Inferior parietal cortex (tissue), 1 donor: ENCODE measurements at regions not wholly inside any gene's neighbourhood (a gene's known extent, or its start where the extent isn't known, plus 50 kb on each side); places are given as distances from the start of the nearest gene placed in this dataset.
"Not testable (repeated sequence)": the region's sequence is repeated elsewhere in the genome, so short reads cannot be mapped to it uniquely, and the experiment has no call there.

Experiments
- DNase-seq: peaks from one replicate; pipeline ENCODE4 v3.0.0-alpha.2; 2016; ENCODE audit errors: extremely low spot score

DNA sequence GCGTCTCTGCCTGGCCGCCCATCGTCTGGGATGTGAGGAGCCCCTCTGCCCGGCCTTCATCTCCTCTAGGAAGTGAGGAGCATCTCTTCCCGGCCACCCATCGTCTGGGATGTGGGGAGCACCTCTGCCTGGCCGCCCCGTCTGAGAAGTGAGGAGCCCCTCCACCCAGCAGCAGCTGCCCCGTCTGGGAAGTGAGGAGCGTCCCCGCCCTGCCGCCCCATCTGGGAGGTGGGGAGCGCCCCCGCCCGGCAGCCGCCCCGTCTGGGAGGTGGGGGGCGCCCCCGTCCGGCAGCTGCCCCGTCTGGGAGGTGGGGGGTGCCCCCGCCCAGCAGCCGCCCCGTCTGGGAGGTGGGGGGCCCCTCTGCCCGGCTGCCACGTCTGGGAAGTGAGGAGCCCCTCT, 153.7 kb upstream of the MYRIP start:
- not testable (repeated sequence) for DNase-seq

DNA sequence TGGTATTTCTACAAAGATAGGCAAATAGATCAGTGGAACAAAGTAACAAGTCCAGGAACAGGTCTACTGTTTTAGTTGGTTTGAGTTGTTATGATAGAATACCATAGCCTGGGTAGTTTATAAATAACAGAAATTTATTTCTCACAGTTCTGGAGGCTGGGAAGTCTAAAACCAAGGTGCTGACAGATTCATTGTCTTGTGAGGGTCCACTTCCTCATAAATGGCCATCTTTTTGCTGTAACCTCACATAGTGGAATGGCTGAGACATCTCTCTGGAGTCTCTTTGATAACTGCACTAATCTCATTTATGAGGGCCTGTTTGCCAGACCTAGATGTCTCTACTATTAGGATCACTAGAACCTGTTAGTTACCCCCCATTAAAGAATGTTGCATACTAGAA, 152.3 kb upstream of the MYRIP start:
- no peak for DNase-seq

DNA sequence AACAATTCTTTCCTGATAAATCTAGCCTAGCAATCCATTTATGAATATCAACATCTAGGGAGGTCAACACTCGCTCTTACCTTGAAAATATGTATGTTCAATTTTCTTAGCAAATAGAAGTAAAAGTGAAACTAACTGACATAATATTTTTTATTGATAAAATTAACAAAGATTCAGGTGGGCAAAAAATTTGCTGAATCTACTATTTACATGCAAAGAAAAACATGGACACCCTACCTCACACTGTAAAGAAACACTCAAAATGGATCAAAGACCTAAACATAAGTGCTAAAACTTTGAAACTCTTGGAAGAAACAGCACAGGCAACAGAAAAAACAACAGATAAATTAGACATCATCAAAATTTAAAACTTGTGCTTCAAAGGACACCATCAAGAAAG, 151.6 kb upstream of the MYRIP start:
- DNase-seq = no peak

DNA sequence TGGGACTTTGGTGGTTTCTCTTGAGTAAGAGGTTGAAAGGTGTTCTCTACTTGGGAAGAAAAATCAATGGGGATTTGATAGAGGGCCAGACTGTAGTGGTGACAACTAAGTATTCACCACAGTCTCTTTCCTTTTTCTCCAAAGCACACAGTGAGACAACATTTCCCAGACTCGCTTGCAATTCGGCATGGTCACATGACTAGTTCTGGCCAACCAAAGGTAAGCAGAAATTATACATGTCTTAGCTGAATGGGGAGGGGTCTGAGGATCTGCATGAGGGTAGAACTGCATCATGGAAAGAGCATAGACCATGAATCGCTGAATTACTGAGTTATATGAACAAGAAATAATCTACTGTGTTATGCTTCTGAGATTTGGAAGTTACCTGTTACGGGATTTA, 144.5 kb upstream of the MYRIP start:
- DNase-seq = no peak

DNA sequence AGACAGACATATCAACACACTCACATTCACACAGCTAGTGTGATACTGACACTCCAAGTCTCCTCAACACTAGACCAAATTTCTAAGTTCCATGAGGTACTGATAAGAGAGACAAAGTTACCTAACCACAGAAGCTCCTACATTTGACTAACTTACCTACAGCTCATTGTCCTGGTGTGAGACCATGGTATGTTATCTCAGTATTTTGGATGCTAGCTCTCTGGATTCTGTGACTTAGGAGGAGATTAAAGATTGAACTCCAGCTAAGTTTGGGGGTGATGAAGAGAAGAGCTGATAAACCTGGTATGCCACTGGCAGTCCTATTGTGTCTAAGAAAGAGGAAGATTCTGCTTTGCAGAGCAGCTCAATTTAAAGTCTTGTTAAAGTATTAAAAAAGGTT, 144.0 kb upstream of the MYRIP start:
- no peak for DNase-seq

DNA sequence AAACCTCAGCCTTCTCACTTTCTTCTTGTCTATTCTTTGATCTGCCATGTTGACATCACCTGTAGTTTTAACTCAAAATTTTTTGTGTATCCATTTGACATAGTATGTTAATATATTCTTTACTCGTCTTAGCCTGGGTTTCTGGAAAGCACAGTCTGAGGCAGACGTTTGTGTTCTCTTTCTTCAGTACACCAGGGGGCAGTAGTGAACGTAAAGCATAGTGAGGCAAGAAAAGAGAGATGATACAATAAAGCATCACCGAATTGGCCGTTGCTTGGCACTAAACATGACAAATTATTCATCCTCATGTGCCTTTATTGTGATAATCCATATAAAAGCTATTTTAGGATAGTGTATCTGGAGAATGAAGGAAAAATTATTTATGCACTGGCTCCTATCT, 141.0 kb upstream of the MYRIP start:
- DNase-seq = peak; percentile 68

DNA sequence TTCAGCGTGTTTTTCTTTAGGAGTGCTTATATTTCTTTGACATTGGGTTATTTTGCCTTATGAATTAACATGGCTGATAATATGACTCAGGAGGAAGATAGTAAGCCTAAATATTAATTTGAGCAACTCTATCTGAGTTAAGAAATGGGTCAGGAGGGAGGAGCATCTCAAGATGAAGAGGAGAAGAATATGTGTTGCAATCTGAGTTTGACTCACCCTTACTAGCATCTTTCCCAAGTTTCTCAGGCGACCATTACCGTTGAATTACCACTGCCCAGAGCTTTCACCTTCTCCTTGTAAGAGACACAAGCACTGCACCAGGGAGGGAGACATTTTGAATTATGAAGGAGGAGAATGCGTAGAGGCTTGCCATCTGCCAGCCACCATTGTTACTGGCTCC, 138.3 kb upstream of the MYRIP start:
- no peak for DNase-seq

DNA sequence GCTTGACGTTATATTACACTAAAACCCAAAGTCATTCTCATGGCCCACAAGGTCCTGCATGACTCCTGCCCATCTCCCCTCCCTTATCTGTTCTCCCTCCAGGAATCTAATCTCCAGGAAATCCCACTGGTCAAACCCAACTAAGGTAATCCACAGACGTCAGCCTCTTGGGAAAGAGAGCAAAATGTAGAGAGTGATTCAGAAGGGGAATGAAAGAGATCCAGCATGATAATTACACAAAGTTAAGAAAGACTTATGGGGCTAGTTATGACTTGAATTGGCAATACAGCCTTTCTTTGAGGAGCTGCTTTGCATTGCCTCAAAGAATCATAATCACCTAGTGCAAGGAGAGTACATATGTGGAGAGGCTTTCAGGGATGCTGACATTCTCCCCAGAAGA, 137.8 kb upstream of the MYRIP start:
- no peak for DNase-seq

DNA sequence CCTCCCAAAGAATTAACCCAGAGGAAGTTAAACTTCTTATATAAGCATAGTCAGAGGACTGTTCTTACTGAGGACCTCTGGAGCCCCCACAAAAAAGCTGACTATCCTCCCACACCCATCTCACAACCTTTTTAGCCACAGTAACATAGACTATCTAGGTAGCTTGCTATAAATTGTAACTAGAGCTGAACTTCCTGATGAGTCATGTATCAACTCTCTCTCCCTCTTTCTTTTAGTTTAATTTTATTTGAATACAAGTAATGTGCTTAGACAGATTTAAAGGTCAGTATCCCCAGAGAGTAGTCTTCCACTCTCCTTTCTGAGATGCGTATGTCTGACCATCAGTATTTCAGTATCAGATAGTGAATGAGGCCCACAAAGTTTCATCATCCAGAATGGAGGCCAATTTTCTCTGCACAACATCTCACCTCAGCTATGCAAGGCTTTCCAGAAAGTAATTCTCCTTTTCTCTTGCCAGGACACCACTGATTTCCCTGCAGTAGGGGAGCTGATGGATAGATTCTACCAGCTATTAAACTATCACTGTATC, 104.0 kb upstream of the MYRIP start:
- DNase-seq = no peak

DNA sequence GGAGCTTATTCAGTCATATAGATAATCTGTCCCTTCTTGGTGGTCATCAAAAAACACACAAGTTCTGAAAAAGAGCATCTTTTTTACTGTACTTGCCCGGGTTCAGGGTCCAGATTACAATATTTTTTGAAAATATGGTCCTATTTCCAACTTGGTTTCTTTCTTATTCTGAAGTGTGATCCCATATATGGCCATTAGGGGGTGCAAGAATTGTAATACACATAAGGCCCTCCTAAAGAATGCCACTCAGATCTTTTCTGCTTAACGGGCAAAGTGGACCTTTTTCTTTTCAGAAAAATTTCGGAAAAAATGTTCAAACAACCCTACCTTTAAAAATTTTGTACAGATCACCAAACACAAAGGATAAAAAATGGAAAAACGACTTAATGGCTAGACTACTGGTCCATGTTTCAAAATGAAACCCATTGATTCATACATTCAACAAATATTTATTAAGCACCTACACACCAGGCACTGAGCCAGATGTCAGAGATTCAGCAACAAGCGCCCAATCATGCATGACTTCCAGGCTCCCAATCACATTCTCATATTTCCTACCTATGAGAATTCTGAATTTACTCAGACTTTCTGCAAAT, 102.0 kb upstream of the MYRIP start:
- DNase-seq = peak; percentile 45

DNA sequence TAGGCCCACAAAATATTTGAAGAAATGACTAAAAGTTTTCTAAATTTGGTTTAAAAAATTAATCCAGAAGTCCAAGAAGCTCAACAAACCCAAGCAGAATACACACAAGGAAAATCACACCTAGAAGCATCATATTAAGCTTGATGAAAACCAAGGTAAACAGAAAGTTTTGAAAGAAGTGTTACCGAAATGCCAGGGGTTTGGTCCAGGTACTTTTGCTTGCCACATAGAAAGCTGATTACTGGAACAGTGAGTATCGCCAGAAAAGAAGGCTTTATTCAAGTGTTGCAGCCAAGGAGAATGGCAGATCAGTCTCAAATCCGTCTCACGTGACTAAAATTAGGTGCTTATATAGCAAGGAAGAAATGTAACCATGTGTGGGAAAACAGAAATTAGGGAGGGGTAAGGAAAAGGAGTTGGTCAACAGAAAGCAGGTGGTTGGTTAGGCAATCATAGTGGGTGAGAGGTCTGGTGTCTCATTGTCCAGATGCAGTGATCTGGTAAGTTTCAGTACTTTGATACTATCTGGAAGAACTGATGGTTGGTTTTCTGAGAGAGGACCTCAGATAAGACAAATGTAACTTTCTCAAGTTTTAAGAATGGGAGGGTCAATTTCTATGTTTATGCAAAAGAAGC, 96.9 kb upstream of the MYRIP start:
- no peak for DNase-seq

DNA sequence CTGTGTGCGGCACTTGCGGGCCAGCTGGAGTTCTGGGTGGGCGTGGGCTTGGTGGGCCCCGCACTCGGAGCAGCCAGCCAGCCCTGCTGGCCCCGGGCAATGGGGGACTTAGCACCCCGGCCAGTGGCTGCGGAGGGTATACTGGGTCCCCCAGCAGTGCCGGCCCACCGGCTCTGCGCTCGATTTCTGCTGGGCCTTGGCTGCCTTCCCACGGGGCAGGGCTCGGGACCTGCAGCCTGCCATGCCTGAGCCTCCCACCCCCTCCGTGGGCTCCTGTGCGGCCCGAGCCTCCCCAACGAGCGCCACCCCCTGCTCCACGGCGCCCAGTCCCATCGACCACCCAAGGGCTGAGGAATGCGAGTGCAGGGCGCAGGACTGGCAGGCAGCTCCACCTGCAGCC, 96.1 kb upstream of the MYRIP start:
- not testable (repeated sequence) for DNase-seq

DNA sequence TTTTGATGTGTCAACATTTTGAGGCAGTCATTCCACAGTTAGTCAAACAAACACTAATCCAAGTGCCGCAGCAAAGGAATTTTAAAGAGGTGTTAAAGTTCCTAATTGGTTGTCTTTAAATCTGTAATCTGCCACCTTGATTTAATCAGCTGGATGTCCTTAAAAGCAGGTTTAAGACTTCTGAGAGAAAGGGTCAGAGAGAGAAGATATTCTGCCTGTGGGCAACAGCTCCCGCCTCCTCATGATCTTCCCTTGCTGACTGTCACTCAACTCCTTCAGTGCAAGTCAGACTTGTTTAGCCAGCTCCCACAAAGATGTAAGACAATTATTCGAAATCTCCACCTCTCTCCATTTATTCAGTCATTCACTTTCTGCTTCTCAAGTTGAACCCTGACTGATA, 92.6 kb upstream of the MYRIP start:
- DNase-seq = no peak

DNA sequence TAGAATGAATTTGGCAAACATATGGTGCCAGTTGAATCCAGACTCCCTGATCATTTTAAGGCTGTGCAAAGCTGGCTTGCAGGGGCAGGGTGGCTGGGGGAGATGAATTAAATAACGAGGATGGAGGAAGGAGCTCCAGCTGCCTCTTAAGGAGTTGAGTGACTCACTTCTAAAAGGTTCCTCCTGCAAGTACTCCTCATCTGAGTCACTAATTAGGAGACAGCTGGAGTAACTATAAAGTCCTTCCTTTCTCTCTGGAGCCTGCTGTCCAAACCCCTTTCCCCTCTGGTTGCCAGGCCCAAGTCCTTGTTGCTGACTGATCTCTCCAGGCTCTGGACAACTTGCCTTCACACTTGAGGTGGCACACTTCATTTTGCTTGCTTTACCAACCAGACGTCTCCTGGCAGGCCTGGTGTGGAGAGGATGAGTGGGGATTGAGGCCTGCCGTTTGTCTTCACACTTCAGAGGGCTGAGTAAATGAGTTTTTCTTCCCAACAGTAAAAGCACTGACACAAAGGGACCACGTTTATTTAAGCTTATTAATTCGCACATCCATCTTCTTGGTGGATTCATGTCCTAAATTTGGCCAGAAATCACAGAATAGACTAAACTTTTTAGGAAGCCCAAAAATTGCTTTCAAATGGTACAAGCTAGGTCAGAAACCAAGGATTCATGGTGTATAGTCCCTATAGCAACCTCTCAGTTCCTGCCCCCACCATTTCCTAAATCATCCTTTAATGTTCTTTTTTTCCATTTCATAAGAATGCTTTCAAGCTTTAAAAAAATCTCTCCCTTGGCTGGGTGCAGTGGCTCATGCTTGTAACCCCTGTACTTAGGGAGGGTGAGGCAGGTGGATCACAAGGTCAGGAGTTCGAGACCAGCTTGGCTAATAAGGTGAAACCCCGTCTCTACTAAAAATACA, 90.5 kb upstream of the MYRIP start:
- DNase-seq = no peak

DNA sequence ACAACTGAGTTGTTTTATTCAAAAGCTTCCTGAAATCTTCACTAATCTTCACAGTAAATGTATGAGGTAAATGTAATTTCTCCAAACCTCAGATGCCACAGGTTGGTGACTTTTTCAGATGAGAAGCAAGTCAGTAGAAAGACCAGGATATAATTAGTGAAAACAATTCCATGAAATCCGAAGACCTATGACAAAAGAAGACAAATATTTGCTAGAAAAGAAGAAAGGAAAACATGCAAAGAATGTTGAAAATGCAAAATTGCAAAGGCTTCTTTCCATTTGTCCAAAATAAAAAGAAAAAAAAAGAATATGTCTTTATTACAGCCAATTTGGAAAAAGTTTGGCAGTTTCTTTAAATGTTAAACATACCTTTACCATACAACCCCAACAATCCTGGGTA, 88.3 kb upstream of the MYRIP start:
- no peak for DNase-seq

DNA sequence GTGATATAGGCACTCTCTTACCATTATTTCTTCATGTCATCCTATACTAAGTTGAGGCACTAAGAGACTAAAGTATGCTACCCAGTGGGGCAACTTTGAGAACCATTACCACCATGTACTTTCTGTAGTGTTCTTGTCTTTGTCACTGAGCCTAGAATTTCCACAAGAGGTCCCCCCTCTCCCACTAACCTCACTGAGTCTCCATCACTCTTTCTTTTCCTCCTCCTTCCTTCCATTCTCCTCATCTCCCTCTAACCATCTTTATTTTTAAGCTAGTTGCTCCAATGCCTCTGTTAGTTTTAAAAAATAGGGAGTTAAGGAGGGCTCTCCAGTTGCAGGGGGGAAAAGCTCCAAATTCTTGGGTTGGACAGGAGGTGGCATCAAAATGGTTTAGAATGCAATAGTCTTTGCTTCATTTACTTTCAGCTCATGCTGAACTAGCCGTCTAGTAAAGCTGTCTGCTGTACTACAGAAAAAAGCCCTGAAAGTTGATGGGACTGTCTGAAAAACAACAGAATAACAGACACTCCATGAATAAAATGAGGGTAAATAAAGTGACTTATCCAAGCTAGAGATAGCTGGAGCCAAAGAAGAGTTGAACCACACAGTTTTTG, 85.1 kb upstream of the MYRIP start:
- DNase-seq = no peak

DNA sequence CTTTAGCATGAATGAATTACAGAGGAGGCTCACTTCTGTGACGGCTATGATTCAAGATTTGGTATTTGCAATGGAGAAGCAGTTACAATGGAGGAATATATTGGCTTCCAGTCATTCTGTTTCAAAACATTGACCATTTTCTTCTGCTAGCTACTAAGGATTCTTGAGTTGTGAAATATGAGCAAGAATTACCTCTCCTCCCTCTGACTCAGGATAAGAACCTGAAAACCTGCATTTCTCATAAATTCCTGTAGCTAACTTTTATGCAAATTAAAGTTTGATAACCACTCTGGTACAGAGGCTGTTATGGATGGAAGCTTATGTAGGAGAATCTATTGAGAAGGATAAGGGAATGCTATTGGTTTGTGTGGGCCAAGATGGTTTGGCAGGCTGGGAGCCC, 84.1 kb upstream of the MYRIP start:
- no peak for DNase-seq

DNA sequence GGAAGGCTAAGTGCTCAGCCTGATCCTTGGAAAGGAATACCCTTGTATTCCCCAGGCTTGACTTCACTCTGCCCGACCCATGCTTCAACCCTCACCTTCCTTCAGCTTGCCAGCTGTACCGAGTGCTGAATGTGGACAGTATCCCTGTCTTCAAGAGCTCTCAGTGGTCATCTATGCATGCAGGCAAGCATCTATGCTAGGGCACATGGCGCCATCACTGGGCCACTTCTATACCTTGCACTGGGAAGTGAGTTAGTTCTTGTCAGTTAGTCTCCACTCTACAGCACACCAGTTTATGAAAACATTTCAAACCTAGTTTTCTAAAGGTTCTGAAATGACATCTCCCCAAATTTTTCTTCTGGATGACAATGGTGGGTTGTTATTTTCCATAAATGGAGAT, 82.0 kb upstream of the MYRIP start:
- no peak for DNase-seq

DNA sequence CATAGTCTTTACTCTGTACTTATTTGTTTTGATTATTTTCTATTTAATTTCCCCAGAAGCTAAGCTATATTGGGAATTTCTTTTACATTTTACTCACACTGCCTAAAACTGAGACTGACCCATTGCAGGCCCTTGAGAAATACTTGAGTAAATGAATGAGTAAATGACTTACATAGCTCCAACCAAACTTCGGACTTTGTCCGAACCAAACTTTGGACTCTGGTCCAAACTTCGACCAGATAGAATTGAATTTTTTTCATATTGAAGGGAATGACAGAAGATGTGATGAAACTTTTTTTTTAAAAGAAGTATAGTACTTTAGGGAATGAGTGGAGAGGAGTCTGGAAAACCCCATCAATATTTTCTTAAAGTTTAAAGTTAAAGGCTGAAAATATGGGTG, 75.6 kb upstream of the MYRIP start:
- no peak for DNase-seq

DNA sequence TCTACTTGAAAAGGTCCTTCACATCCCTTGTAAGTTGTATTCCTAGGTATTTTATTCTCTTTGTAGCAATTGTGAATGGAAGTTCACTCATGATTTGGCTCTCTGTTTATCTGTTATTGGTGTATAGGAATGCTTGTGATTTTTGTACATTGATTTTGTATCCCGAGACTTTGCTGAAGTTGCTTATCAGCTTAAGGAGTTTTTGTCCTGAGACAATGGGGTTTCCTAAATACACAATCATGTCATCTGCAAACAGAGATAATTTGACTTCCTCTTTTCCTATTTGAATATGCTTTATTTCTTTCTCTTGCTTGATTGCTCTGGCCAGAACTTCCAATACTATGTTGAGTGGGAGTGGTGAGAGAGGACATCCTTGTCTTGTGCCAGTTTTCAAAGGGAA, 69.8 kb upstream of the MYRIP start:
- DNase-seq = not testable (repeated sequence)

DNA sequence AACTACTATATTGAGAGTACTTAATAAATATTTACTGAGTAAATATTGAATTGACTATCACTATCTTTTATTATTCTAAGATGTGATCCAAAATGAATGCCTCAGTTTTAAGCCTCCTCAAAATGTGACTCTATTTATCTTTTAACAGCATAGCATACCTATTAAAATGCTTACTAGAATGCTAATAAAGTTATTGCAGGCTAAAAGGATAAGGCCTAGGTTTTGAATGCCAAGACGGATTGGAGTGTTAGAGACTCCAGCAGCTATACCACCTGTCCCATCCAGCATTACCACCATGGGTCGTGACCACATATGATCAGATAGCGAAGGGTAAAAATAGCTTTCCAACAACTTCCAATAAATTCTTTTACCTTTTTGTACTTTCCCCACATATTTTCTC, 64.7 kb upstream of the MYRIP start:
- no peak for DNase-seq

DNA sequence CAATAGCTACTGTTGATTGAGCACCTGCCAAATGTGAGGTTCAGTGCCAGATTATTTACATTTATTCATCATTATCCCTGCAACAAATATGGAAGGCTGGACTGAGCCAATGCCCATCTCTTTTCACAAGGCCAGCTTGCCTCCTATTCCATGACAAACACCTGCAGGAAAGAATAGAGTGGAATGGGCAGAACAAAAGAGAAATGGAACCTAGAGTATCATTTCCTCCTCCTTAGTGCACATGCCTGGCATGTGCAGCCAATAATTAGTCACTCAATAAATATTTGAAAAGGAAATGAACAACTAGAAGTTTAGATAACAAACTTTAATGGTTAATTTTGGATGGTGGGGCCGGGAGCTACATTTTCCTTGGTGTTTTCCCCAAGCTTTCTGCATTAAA, 61.4 kb upstream of the MYRIP start:
- no peak for DNase-seq
